ENCODE measurements at regions not wholly inside any gene's neighbourhood (a gene's known extent, or its start where the extent isn't known, plus 50 kb on each side); places are given as distances from the start of the nearest gene placed in this dataset.
A peak's percentile ranks its signal among the peaks of the same experiment; 100 is the strongest.

DNA sequence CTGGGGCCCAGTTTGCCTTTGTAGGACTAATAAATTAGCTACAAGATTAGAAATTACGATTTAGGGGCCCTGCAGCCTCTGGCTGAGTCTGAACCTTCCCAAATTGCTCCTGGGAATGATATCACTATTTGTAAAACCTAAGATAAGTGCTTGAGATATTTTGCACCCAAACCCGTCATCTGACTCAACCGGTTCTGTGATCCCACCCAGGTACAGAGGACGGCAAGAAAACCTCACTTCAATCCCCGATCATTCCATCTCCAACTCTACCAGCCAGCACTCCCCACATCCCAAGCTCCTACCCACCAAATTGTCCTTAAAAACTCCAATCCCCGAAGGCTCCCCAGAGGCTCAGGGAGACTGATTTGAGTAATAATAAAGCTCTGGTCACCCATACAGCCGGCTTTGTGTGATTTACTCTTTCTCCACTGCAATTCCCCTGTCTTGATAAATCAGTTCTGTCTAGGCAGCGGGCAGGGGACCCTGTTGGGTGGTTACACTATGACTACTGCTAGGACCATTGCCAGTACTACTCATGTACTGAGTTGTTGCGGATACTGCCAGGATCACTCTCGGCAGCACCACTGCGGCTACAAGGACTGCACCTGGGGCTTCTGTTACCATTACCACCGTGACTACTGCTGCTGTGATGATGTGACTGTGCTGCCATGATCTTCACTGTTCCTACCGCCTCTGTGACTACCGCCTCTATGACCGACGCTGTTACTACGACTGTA lies 73.1 kb downstream of the IRF8 start:
- peaks cover 21% of the 10 kb centered on the region for H3K27me3 ChIP-seq (ENCODE audit: insufficient read depth, low read length)
- H3K4me2 ChIP-seq (ENCODE audit: low read length): no peak overlapping the region
- Mint-ChIP-seq H3K36me3 (ENCODE audit: low read depth, unreplicated experiment) (peaks cover under 1% of the 10 kb centered on the region), H3K27ac (ENCODE audit: unreplicated experiment) (no peak overlapping the region), H3K4me1 (ENCODE audit: low read depth, unreplicated experiment) (peaks cover 38% of the 10 kb centered on the region), H3K9me3 (ENCODE audit: unreplicated experiment) (peaks cover 12% of the 10 kb centered on the region), H3K4me3 (ENCODE audit: unreplicated experiment) (no peak overlapping the region), H3K27me3 (ENCODE audit: low read depth, unreplicated experiment) (peaks cover 28% of the 10 kb centered on the region)
- TF ChIP-seq, protein P1, sequence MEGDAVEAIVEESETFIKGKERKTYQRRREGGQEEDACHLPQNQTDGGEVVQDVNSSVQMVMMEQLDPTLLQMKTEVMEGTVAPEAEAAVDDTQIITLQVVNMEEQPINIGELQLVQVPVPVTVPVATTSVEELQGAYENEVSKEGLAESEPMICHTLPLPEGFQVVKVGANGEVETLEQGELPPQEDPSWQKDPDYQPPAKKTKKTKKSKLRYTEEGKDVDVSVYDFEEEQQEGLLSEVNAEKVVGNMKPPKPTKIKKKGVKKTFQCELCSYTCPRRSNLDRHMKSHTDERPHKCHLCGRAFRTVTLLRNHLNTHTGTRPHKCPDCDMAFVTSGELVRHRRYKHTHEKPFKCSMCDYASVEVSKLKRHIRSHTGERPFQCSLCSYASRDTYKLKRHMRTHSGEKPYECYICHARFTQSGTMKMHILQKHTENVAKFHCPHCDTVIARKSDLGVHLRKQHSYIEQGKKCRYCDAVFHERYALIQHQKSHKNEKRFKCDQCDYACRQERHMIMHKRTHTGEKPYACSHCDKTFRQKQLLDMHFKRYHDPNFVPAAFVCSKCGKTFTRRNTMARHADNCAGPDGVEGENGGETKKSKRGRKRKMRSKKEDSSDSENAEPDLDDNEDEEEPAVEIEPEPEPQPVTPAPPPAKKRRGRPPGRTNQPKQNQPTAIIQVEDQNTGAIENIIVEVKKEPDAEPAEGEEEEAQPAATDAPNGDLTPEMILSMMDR (IDR thresholded peaks at IDR 0.05; ENCODE audit: insufficient read depth, low read depth, low read length): no peak
- no peak for TF ChIP-seq EZH2 (IDR thresholded peaks at IDR 0.05; ENCODE audit: insufficient read depth, low read length)
- H2AFZ ChIP-seq (ENCODE audit: low read depth, low read length): no peak overlapping the region
- FAIRE-seq (no peak), DNase-seq (ENCODE audit: low read depth) (no peak)
- no peak overlapping the region for H3K4me3 ChIP-seq (ENCODE audit: insufficient read depth, low read depth, low read length)
- H3K27ac ChIP-seq (ENCODE audit: low read depth, low read length): no peak overlapping the region
- no peaks in the 10 kb centered on the region for H3K36me3 ChIP-seq (ENCODE audit: insufficient read depth, low read length)
- no peak overlapping the region for H3K9ac ChIP-seq (ENCODE audit: low read length)
- H3K79me2 ChIP-seq (ENCODE audit: insufficient read depth, low read length): no peaks in the 10 kb centered on the region
- no peaks in the 10 kb centered on the region for H3K9me3 ChIP-seq (ENCODE audit: insufficient read depth, low read depth, low read length)
- peaks cover 13% of the 10 kb centered on the region for H3K4me1 ChIP-seq (ENCODE audit: insufficient read depth, low read length)
- H4K20me1 ChIP-seq (ENCODE audit: insufficient read depth, low read length): no peaks in the 10 kb centered on the region

DNA sequence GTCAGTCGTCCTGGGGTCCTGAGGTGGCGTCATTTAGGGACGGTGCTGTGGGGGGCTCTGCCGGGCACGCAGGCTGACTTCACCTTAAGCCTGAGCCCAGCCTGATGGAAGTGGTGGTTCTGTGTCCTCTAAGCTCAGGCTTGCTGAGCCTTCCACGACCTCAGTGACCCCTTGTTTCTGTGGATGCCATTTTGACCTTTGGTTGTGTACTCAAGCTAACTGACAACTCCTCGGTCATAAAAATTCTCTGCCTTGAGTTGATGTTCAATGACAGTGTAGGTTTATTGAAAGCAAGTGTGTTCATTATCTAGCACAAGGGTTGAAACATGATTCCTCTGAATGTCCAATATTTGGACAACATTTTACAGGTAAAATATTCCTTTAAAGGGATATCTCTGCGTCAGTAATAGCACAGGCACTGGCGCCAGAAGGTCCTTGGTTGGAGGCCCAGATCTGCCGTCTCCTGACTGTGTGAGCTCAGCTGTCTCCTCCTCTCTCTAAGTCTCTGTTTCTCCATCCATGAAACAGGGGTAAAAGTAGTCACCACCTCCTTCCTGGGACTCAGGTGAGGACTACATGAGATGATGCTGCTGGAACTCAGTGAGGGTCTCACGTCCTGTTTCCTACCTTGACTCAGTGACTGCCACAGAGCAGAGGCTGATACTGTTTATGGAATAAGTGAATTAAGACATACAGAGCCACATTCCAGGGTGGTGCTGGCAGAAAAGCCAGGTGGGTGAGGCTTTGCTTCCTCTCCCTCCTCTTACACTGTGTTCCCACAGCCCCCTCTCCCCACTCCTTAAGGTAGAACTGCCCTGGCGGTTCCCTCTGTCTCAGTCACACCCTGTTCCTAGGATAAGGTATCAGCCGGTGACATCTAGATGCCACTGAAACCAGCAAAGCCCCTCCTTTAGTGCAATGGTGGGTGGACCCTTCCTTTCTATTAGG lies 75.7 kb downstream of the IRF8 start:
- no peak overlapping the region for H3K9ac ChIP-seq (ENCODE audit: low read length)
- FAIRE-seq: no peak
- no peak overlapping the region for H3K27ac ChIP-seq (ENCODE audit: low read depth, low read length)
- peaks cover 32% of the 10 kb centered on the region for H3K4me1 Mint-ChIP-seq (ENCODE audit: low read depth, unreplicated experiment)
- TF ChIP-seq, protein P1 (IDR thresholded peaks at IDR 0.05; ENCODE audit: insufficient read depth, low read depth, low read length): no peak
- no peak for TF ChIP-seq EZH2 (IDR thresholded peaks at IDR 0.05; ENCODE audit: insufficient read depth, low read length)
- H3K79me2 ChIP-seq (ENCODE audit: insufficient read depth, low read length): no peaks in the 10 kb centered on the region
- H3K27me3 ChIP-seq (ENCODE audit: insufficient read depth, low read length): peaks cover 31% of the 10 kb centered on the region
- H3K4me2 ChIP-seq (ENCODE audit: low read length): no peak overlapping the region
- DNase-seq (ENCODE audit: low read depth): no peak
- H3K27ac Mint-ChIP-seq (ENCODE audit: unreplicated experiment): peak overlapping the region; percentile 75
- H3K4me3 ChIP-seq (ENCODE audit: insufficient read depth, low read depth, low read length): no peak overlapping the region
- H4K20me1 ChIP-seq (ENCODE audit: insufficient read depth, low read length): no peaks in the 10 kb centered on the region
- no peaks in the 10 kb centered on the region for H3K36me3 Mint-ChIP-seq (ENCODE audit: low read depth, unreplicated experiment)
- H3K4me3 Mint-ChIP-seq (ENCODE audit: unreplicated experiment): no peak overlapping the region
- H3K9me3 Mint-ChIP-seq (ENCODE audit: unreplicated experiment): peaks cover 12% of the 10 kb centered on the region
- H3K4me1 ChIP-seq (ENCODE audit: insufficient read depth, low read length): peaks cover 5% of the 10 kb centered on the region
- no peaks in the 10 kb centered on the region for H3K36me3 ChIP-seq (ENCODE audit: insufficient read depth, low read length)
- H3K27me3 Mint-ChIP-seq (ENCODE audit: low read depth, unreplicated experiment): peaks cover 33% of the 10 kb centered on the region
- H2AFZ ChIP-seq (ENCODE audit: low read depth, low read length): no peak overlapping the region
- H3K9me3 ChIP-seq (ENCODE audit: insufficient read depth, low read depth, low read length): no peaks in the 10 kb centered on the region

All from astrocyte (in vitro differentiated cells and primary cell).